ENCODE measurements at regions not wholly inside any gene's neighbourhood (a gene's known extent, or its start where the extent isn't known, plus 50 kb on each side); places are given as distances from the start of the nearest gene placed in this dataset.

DNA sequence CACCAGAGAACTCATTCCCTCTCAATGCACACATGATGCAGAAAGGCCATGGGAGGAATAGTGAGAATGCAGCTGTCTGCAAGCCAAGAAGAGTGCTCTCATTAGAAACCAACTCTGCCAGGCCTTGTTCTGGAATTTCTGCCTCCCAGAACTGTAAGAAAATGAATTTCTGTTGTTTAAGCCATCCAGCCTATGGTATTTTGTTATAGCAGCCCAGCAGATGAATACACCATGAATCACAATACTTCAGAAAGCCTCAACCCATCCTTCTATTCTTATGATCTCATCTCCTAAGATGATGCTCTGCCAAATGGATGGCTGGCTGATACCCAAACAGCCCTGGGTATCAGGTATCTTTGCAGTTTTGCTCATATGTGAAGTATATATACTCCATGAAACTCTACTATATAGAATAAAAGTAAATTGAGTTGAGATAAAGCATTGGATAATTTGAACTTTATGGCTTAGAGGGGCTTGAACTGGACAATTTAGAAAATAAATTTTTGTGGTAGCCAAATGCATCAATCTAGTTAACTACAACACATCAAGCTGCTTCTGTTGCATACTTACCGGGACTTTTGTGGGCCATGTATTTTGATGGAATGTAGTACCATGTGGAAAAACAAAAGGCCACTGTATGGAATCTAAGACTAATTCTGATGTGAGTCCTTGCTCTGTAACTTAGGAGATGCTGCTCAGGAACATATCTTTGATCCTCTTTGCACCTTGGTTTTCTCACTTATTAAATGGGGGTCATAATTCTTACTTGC lies 245.9 kb downstream of the HS3ST1 start:
- Histone ChIP-seq H3K4me3 (no peak overlapping the region), H3K27me3 (no peaks in the 10 kb centered on the region), H3K9me3 (no peaks in the 10 kb centered on the region), H3K4me1 (no peaks in the 10 kb centered on the region), H3K27ac (no peak overlapping the region), H3K36me3 (no peaks in the 10 kb centered on the region)
- ATAC-seq (no peak), DNase-seq (no peak)
- intact Hi-C loops (cut with DNase I), result no loop called here
- no peak for TF ChIP-seq CTCF (IDR thresholded peaks at IDR 0.05)

DNA sequence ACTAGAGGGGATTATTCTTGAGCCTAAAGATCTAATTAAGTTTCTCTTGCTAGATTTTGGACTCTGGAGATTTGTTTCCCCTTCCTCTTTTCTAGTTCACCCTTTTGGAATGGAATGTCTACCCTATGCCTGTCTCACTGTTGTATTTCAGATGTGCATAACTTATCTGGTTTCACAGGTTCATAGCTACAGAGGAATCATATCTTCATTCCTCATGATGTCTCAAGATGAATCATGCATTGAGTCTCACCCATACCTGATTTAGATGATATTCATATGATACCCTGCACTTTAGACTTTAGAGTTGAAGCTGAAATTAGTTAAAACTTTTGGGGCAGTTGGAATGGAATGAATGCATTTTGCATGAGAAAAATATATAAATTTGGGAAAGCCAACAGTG lies 246.7 kb downstream of the HS3ST1 start:
- ATAC-seq, result no peak
- intact Hi-C loops (cut with DNase I), result no loop called here

DNA sequence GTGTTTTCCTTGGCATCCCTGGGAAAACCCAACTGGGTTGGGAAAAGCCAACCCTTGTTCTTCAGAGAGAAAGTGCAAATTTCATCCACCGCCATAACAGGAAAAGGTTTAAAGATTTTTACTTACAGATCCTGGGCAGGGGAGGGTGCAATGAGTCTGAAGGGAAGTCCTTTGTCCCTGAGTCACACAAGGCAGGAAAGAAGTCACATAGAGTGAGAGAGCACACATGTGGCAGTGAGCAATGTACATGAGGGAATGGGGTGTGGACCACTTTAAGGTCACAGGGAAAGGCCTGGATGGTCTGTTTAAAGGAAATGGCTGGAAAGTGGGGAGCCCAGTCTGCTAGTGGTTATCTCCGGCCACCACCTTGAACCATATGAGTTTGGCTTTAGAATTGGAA lies 248.9 kb downstream of the HS3ST1 start:
- no peak for ATAC-seq
- DNase-seq, result no peak

More for the DNA sequence above, 246.7 kb downstream of the HS3ST1 start:
- Histone ChIP-seq H3K9me3 (no peaks in the 10 kb centered on the region), H3K4me1 (no peaks in the 10 kb centered on the region), H3K36me3 (no peaks in the 10 kb centered on the region), H3K27ac (no peak overlapping the region), H3K27me3 (no peaks in the 10 kb centered on the region), H3K4me3 (no peak overlapping the region)
- no peak for TF ChIP-seq CTCF (IDR thresholded peaks at IDR 0.05)
- no peak for DNase-seq

DNA sequence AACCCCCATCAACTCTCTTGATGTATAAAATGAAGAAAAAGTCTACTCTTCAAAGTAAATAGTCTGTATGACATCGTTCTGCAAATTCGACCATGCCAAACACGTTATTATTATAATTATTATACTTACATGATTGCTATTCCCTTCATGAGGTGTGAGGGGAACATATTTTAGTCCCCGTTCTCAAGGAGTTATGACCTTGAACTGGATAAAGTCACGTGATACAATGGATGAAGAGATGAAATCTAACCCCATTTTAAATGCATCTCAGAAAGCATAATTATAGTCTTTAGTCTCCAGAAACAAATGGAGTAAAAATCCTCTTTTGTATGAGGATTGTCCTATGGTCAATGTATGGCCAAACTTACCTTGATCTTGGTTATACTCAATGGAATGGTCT lies 250.3 kb downstream of the HS3ST1 start:
- no peak overlapping the region for H3K4me3 ChIP-seq
- DNase-seq (no peak), ATAC-seq (no peak)
- no peaks in the 10 kb centered on the region for H3K4me1 ChIP-seq
- no peaks in the 10 kb centered on the region for H3K36me3 ChIP-seq
- intact Hi-C loops (cut with DNase I), result no loop called here
- H3K9me3 ChIP-seq, result no peaks in the 10 kb centered on the region
- TF ChIP-seq CTCF (IDR thresholded peaks at IDR 0.05), result no peak
- H3K27ac ChIP-seq, result no peak overlapping the region
- H3K27me3 ChIP-seq, result no peaks in the 10 kb centered on the region

More for the DNA sequence above, 248.9 kb downstream of the HS3ST1 start:
- Histone ChIP-seq H3K27ac (no peak overlapping the region), H3K4me1 (no peaks in the 10 kb centered on the region), H3K9me3 (no peaks in the 10 kb centered on the region), H3K36me3 (no peaks in the 10 kb centered on the region), H3K4me3 (no peak overlapping the region), H3K27me3 (no peaks in the 10 kb centered on the region)
- intact Hi-C loops (cut with DNase I), result no loop called here
- no peak for TF ChIP-seq CTCF (IDR thresholded peaks at IDR 0.05)

DNA sequence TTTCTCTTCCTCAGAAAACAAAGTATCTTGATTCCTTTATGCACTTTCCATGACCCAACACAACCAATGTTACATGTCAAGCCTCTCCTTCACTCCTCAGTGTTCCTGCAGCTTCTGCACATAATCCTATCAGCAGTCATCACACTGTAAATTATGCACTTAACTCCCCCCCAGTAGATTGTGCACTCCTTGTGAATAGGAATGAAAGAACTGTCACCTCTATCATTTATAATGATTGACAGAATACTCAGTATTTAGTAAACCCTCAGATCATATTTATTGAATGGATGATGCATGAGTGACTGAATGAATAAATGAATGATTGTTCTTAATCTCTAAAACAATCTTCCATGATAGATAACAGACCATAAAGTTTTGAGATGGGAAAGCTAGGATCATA lies 253.3 kb downstream of the HS3ST1 start:
- TF ChIP-seq CTCF (IDR thresholded peaks at IDR 0.05), result no peak
- DNase-seq (no peak), ATAC-seq (no peak)
- Histone ChIP-seq H3K4me3 (no peak overlapping the region), H3K27ac (no peak overlapping the region), H3K27me3 (no peaks in the 10 kb centered on the region), H3K9me3 (no peaks in the 10 kb centered on the region), H3K4me1 (no peaks in the 10 kb centered on the region), H3K36me3 (no peaks in the 10 kb centered on the region)
- intact Hi-C loops (cut with DNase I), result no loop called here

DNA sequence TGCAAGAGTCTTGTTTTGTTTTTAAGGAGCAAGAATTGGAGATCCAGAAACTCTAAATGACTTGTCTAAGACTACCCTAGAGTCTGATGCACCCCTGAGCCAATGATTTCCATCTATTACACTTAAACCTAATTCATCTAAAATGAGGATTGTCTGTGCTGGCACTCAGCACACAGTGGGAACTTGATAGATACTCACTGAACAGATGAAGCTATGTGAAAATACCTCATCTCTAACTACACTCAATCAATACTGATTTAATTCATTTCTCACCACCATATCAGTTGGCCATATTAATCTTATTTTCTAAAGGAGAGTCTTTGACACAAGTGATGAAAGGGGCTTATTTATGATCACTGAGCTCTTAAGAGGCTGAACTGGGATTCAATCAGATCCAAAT lies 262.1 kb downstream of the HS3ST1 start:
- H3K4me3 ChIP-seq, result no peak overlapping the region
- no peak for TF ChIP-seq CTCF (IDR thresholded peaks at IDR 0.05)
- no peak overlapping the region for H3K27ac ChIP-seq
- no peaks in the 10 kb centered on the region for H3K9me3 ChIP-seq
- ATAC-seq (no peak), DNase-seq (no peak)
- no peaks in the 10 kb centered on the region for H3K27me3 ChIP-seq
- no peaks in the 10 kb centered on the region for H3K4me1 ChIP-seq
- intact Hi-C loops (cut with DNase I), result no loop called here
- H3K36me3 ChIP-seq, result no peaks in the 10 kb centered on the region
